SK-N-MC (cell line): ENCODE measurements at regions not wholly inside any gene's neighbourhood (a gene's known extent, or its start where the extent isn't known, plus 50 kb on each side); places are given as distances from the start of the nearest gene placed in this dataset.
A peak's percentile ranks its signal among the peaks of the same experiment; 100 is the strongest.

Experiments used
- DNase-seq: peaks from one replicate; pipeline ENCODE4 v3.0.0-alpha.2; 2011; ENCODE audit warnings: low read depth, low spot score
- H3K27ac ChIP-seq: fragments of 200-600 bp; sonication (generic); 2 replicates; pipeline ENCODE4 v1.5.1; 2016; ENCODE audit warnings: mixed run types
- H3K36me3 ChIP-seq: fragments of 200-600 bp; sonication (generic); 2 replicates; pipeline ENCODE4 v1.6.1; 2017; ENCODE audit warnings: antibody characterized with exemption, low read length, mixed read lengths; ENCODE audit not compliant: insufficient read depth
- H3K4me3 ChIP-seq: fragments of 200-600 bp; sonication (generic); 2 replicates; pipeline ENCODE4 v1.5.1; 2016
- H3K9ac ChIP-seq: fragments of 200-600 bp; sonication (generic); 2 replicates; pipeline ENCODE4 v1.8.0; 2017; ENCODE audit warnings: mixed run types, mixed read lengths; ENCODE audit not compliant: insufficient read length
- H3K9me3 ChIP-seq: fragments of 200-600 bp; sonication (generic); 2 replicates; pipeline ENCODE4 v1.6.1; 2017; ENCODE audit warnings: low read depth, mild to moderate bottlenecking, antibody characterized with exemption, low read length, moderate library complexity, mixed read lengths
- EZH2 ChIP-seq: fragments of 200-600 bp; sonication (generic); IDR thresholded peaks from one replicate; pipeline ENCODE4 v1.6.1; 2017; ENCODE audit warnings: antibody characterized with exemption
- FOXP2 ChIP-seq: optimal IDR thresholded peaks from 2 replicates; pipeline ENCODE3; 2011; ENCODE audit warnings: mild to moderate bottlenecking, moderate library complexity; ENCODE audit not compliant: insufficient read depth; ENCODE audit errors: extremely low read length, control extremely low read depth
- POLR2AphosphoS5 ChIP-seq: IDR thresholded peaks from 2 replicates; pipeline ENCODE4 v1.6.1; 2012; ENCODE audit warnings: mild to moderate bottlenecking, low read depth, low read length, borderline replicate concordance

GRCh38 chr6:111970426-111970825 is 83.5 kb upstream of the CCN6 start:
- DNase-seq = no peak
- Histone ChIP-seq H3K9ac (no peak overlapping the region), H3K27ac (no peak overlapping the region), H3K4me3 (no peak overlapping the region), H3K36me3 (no peaks in the 10 kb centered on the region), H3K9me3 (no peaks in the 10 kb centered on the region)
- no peak for TF ChIP-seq POLR2AphosphoS5
- TF ChIP-seq EZH2 = no peak
- TF ChIP-seq FOXP2 = no peak

GRCh38 chr6:111971181-111971841 is 82.6 kb upstream of the CCN6 start:
- Histone ChIP-seq H3K36me3 (no peaks in the 10 kb centered on the region), H3K9me3 (no peaks in the 10 kb centered on the region), H3K27ac (no peak overlapping the region), H3K4me3 (no peak overlapping the region), H3K9ac (no peak overlapping the region)
- no peak for DNase-seq
- no peak for TF ChIP-seq FOXP2
- TF ChIP-seq EZH2 = no peak
- TF ChIP-seq POLR2AphosphoS5 = no peak

DNA sequence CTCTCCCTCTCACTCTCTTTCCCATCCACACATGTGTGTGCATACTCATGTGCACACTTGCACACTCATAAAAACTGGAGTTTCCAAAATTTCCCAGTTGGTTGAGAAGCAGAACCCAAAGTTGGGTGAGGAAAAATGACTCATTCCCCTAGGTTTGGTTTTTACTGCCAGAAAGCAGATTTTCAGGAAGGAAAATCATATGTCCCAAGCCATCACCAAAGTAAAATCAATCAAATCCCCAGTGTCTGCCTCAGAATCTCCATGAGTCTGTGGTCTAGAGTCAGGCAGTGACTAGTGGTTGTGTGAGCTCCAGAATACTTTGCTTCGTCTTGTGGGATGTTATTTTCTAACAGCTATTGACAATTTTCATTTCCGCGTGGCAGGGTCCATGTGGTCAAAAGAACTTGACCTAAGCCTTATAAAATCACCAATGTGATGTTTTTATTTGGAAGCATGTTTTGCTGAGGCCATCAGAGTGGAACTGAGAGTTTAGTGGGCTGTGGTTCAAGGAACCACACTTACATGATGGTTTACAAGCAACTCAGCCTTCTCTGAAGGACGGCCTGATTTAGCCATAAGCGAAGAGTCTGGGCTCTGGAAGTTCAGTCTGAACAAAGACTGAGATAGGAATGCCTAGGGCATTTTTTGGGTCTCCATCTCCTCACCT is 81.9 kb upstream of the CCN6 start:
- peak overlapping the region; percentile 73; the same call in 1 of the 2 replicates for H3K27ac ChIP-seq
- no peak for TF ChIP-seq FOXP2
- TF ChIP-seq POLR2AphosphoS5 = no peak
- no peak for TF ChIP-seq EZH2

GRCh38 chr6:111972745-111973117 is 81.2 kb upstream of the CCN6 start:
- TF ChIP-seq EZH2 (no peak), FOXP2 (no peak), POLR2AphosphoS5 (no peak)
- Histone ChIP-seq H3K27ac (peak overlapping the region; percentile 73), H3K9ac (peak overlapping the region; percentile 24), H3K4me3 (peak overlapping the region; percentile 21; the same call in 1 of the 2 replicates), H3K9me3 (no peaks in the 10 kb centered on the region), H3K36me3 (no peaks in the 10 kb centered on the region)
- no peak for DNase-seq

More for the DNA sequence above, 81.9 kb upstream of the CCN6 start:
- Histone ChIP-seq H3K9ac (no peak overlapping the region), H3K9me3 (no peaks in the 10 kb centered on the region), H3K36me3 (no peaks in the 10 kb centered on the region), H3K4me3 (no peak overlapping the region)
- no peak for DNase-seq

DNA sequence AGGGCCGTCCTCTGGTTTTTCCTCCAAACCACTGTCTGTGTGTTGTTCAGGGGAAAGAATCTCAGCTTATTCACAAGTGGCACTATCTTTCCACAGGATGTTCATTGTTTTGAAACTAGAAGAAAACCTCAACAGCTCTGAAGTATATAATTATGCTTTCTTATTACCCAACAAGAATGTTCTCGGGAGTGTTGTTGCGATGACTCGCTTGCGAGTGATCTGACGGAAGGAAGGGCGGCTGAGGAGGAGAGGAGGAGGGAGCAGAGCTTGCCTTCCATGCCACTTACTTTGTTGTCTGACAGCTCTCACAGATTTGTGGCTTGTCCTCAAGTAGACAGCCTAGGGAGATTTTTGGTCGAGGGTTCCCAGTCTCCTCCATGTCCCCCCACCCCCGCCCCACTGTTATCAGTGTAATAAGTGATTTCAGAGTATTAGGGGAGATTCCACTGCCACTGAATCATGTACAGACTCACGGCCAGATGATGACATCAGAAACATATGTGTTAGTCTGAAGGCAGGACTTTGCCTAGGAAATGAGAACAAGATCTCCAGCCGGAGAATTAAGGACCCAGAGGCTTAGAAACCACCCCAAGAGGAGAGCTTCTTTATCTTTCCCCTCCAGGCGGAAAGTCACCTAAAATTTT is 80.7 kb upstream of the CCN6 start:
- no peaks in the 10 kb centered on the region for H3K9me3 ChIP-seq
- no peak for DNase-seq
- no peaks in the 10 kb centered on the region for H3K36me3 ChIP-seq
- H3K4me3 ChIP-seq = peak overlapping the region; percentile 21; the same call in 1 of the 2 replicates
- TF ChIP-seq EZH2 (no peak), POLR2AphosphoS5 (no peak), FOXP2 (no peak)
- H3K9ac ChIP-seq = peak overlapping the region; percentile 24
- peak overlapping the region; percentile 73 for H3K27ac ChIP-seq

- peak overlapping the region; percentile 73 for H3K27ac ChIP-seq
- peak overlapping the region; percentile 24 for H3K9ac ChIP-seq
- no peak for TF ChIP-seq EZH2
- no peak for TF ChIP-seq POLR2AphosphoS5
- TF ChIP-seq FOXP2 = no peak
- H3K4me3 ChIP-seq = no peak overlapping the region
- H3K36me3 ChIP-seq = no peaks in the 10 kb centered on the region
- H3K9me3 ChIP-seq = no peaks in the 10 kb centered on the region
- no peak for DNase-seq
Measured at GRCh38 chr6:111973927-111974639, 79.8 kb upstream of the CCN6 start.

- no peak overlapping the region for H3K9ac ChIP-seq
- no peak for DNase-seq
- H3K4me3 ChIP-seq = no peak overlapping the region
- no peak overlapping the region for H3K27ac ChIP-seq
- H3K9me3 ChIP-seq = no peaks in the 10 kb centered on the region
- H3K36me3 ChIP-seq = no peaks in the 10 kb centered on the region
- no peak for TF ChIP-seq POLR2AphosphoS5
- no peak for TF ChIP-seq FOXP2
- TF ChIP-seq EZH2 = no peak
Measured at GRCh38 chr6:111975466-111975865, 78.4 kb upstream of the CCN6 start.

- no peak for TF ChIP-seq FOXP2
- TF ChIP-seq POLR2AphosphoS5 = no peak
- TF ChIP-seq EZH2 = no peak
- Histone ChIP-seq H3K9me3 (no peaks in the 10 kb centered on the region), H3K36me3 (no peaks in the 10 kb centered on the region), H3K27ac (no peak overlapping the region), H3K9ac (no peak overlapping the region), H3K4me3 (no peak overlapping the region)
- no peak for DNase-seq
Measured at GRCh38 chr6:111976139-111976538, 77.8 kb upstream of the CCN6 start.

DNA sequence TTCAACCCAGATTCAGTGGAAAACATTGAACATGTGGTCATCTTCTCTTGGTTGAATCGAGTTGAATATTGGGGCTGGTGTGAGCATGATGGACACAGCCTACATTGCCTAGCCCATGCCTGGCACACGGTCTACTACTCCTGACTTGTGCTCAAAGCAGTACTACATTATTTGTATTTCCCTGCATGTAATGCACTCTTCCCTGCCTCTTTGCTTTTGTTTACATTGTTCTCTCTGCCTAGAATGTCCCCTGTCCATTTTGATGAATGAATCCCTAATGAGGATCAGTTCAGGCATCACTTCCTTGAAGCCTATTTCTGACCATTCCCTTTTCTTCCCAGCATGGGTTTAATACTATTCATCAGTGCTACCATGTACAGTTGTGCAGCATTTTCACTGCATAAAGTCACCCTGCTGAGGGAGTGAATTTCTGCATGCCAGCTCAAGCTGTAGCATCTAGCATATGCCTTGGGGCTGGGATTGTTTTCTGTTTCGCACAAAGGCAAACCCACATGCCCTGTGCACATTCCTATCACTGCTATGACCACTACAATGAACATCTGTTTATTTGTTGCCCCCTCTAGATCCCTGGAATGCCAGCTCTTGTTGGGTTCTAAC is 75.3 kb upstream of the CCN6 start:
- DNase-seq = no peak
- Histone ChIP-seq H3K27ac (no peak overlapping the region), H3K36me3 (no peaks in the 10 kb centered on the region), H3K9me3 (no peaks in the 10 kb centered on the region), H3K9ac (no peak overlapping the region), H3K4me3 (no peak overlapping the region)
- TF ChIP-seq EZH2 (no peak), FOXP2 (no peak), POLR2AphosphoS5 (no peak)
